Suppressor macrophage treated with lipopolysaccharide for 1 hour (primary cell): ENCODE measurements at regions not wholly inside any gene's neighbourhood (a gene's known extent, or its start where the extent isn't known, plus 50 kb on each side); places are given as distances from the start of the nearest gene placed in this dataset.
"Not testable (repeated sequence)": the region's sequence is repeated elsewhere in the genome, so short reads cannot be mapped to it uniquely, and the experiment has no call there.

Experiments used
- DNase-seq, 3 donors: peaks; one replicate each; pipeline ENCODE4 v3.0.0-alpha.2; 2020 to 2022

- DNase-seq, result peak in 1 of 3 donors; percentile 17
Measured at GRCh38 chr15:28789401-28790114, 58.9 kb downstream of the GOLGA6L7 start.

GRCh38 chr15:28788649-28789400, 59.6 kb downstream of the GOLGA6L7 start:
- not testable (repeated sequence) for DNase-seq

- DNase-seq, result not testable (repeated sequence)
Measured at GRCh38 chr15:28788176-28788575, 60.3 kb downstream of the GOLGA6L7 start.

GRCh38 chr15:28786521-28786920, 61.9 kb downstream of the GOLGA6L7 start:
- DNase-seq, result peak in 1 of 3 donors; percentile 34

GRCh38 chr15:28784347-28785163, 63.9 kb downstream of the GOLGA6L7 start:
- DNase-seq, result peak in 2 of 3 donors; percentile 20 to 40

GRCh38 chr15:28783873-28784272, 64.6 kb downstream of the GOLGA6L7 start:
- no peak for DNase-seq

- DNase-seq, result no peak
Measured at GRCh38 chr15:28783466-28783865, 65.0 kb downstream of the GOLGA6L7 start.

- DNase-seq, result not testable (repeated sequence)
Measured at GRCh38 chr15:28778397-28778796, 66.2 kb upstream of the GOLGA8M start.

GRCh38 chr15:28772857-28773256, 60.6 kb upstream of the GOLGA8M start:
- not testable (repeated sequence) for DNase-seq
